Suprapubic skin (tissue), 3 donors: ENCODE measurements at regions not wholly inside any gene's neighbourhood (a gene's known extent, or its start where the extent isn't known, plus 50 kb on each side); places are given as distances from the start of the nearest gene placed in this dataset.

Experiments used
- POLR2A ChIP-seq, 2 donors: fragments of 450-650 bp; IDR thresholded peaks; one replicate each; pipeline ENCODE4 v1.6.1; 2017; ENCODE audit warnings: antibody characterized with exemption in 2 of 2, mild to moderate bottlenecking in 2 of 2, moderate library complexity in 2 of 2
- TF ChIP-seq, protein P1 (sequence below), 2 donors: fragments of 200-600 bp in 1 of 2; fragments of 450-650 bp in 1 of 2; sonication (generic) in 1 of 2; IDR thresholded peaks; one replicate each; pipeline ENCODE4 v1.5.1; 2016 to 2019; ENCODE audit warnings: antibody characterized with exemption in 2 of 2, mild to moderate bottlenecking in 1 of 2, moderate library complexity in 1 of 2

GRCh38 chrX:46209768-46210167 is 335.5 kb downstream of the ZNF674 start:
- TF ChIP-seq, protein P1, sequence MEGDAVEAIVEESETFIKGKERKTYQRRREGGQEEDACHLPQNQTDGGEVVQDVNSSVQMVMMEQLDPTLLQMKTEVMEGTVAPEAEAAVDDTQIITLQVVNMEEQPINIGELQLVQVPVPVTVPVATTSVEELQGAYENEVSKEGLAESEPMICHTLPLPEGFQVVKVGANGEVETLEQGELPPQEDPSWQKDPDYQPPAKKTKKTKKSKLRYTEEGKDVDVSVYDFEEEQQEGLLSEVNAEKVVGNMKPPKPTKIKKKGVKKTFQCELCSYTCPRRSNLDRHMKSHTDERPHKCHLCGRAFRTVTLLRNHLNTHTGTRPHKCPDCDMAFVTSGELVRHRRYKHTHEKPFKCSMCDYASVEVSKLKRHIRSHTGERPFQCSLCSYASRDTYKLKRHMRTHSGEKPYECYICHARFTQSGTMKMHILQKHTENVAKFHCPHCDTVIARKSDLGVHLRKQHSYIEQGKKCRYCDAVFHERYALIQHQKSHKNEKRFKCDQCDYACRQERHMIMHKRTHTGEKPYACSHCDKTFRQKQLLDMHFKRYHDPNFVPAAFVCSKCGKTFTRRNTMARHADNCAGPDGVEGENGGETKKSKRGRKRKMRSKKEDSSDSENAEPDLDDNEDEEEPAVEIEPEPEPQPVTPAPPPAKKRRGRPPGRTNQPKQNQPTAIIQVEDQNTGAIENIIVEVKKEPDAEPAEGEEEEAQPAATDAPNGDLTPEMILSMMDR (IDR thresholded peaks at IDR 0.05): no peak
- TF ChIP-seq POLR2A (IDR thresholded peaks at IDR 0.05): no peak
